ENCODE measurements at regions not wholly inside any gene's neighbourhood (a gene's known extent, or its start where the extent isn't known, plus 50 kb on each side); places are given as distances from the start of the nearest gene placed in this dataset.
"Not testable (repeated sequence)": the region's sequence is repeated elsewhere in the genome, so short reads cannot be mapped to it uniquely, and the experiment has no call there.

DNA sequence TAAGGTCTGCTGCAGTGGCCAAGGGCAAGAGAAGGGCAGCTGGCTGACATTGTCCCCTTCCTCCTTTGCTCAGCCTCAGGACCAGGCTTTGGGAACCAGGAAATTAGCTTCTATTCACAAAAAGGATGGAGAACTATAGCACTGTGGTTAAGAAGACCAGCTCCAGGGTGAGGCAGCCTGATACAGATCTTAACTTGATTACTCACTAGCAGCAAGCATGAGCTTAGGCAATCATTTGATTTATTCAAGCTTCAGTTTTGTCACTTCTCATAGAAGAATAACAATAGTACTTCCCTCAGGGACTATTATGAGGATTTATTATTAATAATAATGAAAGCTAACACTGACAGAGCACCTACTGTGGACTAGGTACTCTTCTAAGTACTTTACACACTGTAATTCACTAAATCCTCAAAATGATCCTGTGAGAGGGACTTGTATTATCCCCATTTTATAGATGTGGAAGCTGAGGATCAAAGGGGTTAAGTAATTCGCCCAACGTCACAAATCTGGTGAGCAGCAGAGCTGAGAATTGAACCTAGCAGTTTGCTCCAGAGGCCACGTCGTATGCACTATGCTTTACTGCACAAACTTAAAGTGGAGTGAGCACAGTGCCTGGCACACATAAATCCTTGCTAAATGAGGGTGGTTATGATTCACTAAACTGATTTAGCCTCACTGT is 130.4 kb upstream of the PAK3 start:
- no peak for DNase-seq (ENCODE audit: extremely low read depth, low read depth, low spot score)

GRCh38 chrX:110964786-110965185 is 131.2 kb upstream of the PAK3 start:
- no peak for DNase-seq (ENCODE audit: extremely low read depth, low read depth, low spot score)

- no peak for DNase-seq (ENCODE audit: extremely low read depth, low read depth, low spot score)
Measured at GRCh38 chrX:110962451-110962850, 133.5 kb upstream of the PAK3 start.

GRCh38 chrX:110955706-110956105 is 140.3 kb upstream of the PAK3 start:
- no peak for DNase-seq (ENCODE audit: extremely low read depth, low read depth, low spot score)

- no peak for DNase-seq (ENCODE audit: extremely low read depth, low read depth, low spot score)
Measured at GRCh38 chrX:110954428-110955100, 141.4 kb upstream of the PAK3 start.

GRCh38 chrX:110951472-110952269 is 144.3 kb upstream of the PAK3 start:
- DNase-seq (ENCODE audit: extremely low read depth, low read depth, low spot score): no peak

- no peak for DNase-seq (ENCODE audit: extremely low read depth, low read depth, low spot score)
Measured at GRCh38 chrX:110944751-110945675, 149.4 kb upstream of the CHRDL1 start.

- DNase-seq (ENCODE audit: extremely low read depth, low read depth, low spot score): no peak
Measured at GRCh38 chrX:110944311-110944750, 148.7 kb upstream of the CHRDL1 start.

GRCh38 chrX:110941906-110942305 is 146.3 kb upstream of the CHRDL1 start:
- no peak for DNase-seq (ENCODE audit: extremely low read depth, low read depth, low spot score)

- DNase-seq (ENCODE audit: extremely low read depth, low read depth, low spot score): no peak
Measured at GRCh38 chrX:110938977-110939732, 143.5 kb upstream of the CHRDL1 start.

DNA sequence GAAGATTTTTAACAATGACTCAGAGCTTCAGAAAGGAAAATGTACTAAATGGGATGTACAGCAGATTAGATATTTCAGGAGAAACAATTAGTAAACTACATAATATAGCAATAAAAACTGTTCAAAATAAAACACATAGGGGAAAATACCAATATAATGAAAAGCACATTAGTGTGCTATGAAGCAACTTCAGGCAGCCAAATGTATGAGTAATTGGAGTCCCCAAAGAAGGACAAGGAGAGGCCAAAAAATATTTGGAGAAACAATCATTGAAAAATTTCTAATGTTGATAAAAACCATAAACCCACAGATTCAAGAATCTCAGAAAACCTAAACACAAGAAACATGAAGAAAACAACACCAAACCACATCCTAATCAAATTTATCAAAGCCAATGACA is 129.3 kb upstream of the CHRDL1 start:
- no peak for DNase-seq (ENCODE audit: extremely low read depth, low read depth, low spot score)

GRCh38 chrX:110920991-110921390 is 125.4 kb upstream of the CHRDL1 start:
- no peak for DNase-seq (ENCODE audit: extremely low read depth, low read depth, low spot score)

- DNase-seq (ENCODE audit: extremely low read depth, low read depth, low spot score): no peak
Measured at GRCh38 chrX:110915570-110915969, 120.0 kb upstream of the CHRDL1 start.

DNA sequence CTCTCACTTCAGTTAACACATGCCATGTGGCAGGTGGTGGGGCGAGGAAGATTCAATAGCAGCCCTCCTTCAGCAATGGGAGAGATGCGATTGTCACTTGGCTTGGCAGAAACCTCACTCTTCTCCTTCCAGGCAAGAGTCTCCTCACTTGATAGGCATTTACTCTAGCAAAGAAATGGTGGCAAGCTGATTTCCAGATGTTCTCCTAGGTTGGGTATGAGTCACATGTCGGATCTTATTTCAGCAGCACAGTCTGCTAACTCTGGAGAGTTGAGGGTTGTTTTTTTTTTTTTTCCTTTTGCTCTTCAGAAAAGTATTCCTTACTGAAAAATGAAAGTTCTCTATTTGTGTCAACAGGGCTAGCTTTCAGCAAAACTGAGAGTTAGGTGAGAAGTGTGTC is 119.5 kb upstream of the CHRDL1 start:
- no peak for DNase-seq (ENCODE audit: extremely low read depth, low read depth, low spot score)

GRCh38 chrX:110914281-110914680 is 118.7 kb upstream of the CHRDL1 start:
- DNase-seq (ENCODE audit: extremely low read depth, low read depth, low spot score): no peak

DNA sequence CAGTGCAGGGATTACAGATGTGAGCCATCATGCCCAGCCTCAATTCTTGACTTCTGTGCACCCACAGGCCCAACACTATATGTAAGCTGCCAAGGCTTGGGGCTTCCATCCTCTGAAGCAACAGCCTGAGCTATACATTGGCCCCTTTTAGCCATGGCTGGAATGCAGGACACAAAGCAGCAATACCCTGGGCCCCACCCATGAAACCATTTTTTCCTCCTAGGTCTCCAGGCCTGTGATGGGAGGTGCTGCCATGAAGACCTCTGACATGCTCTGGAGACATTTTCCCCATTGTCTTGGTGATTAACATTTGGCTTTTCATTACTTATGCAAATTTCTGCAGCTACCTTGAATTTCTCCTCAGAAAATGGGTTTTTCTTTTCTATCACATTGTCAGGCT is 109.1 kb upstream of the CHRDL1 start:
- DNase-seq (ENCODE audit: extremely low read depth, low read depth, low spot score): not testable (repeated sequence)

GRCh38 chrX:110881971-110882370 is 86.4 kb upstream of the CHRDL1 start:
- DNase-seq (ENCODE audit: extremely low read depth, low read depth, low spot score): no peak

- DNase-seq (ENCODE audit: extremely low read depth, low read depth, low spot score): no peak
Measured at GRCh38 chrX:110877326-110877725, 81.7 kb upstream of the CHRDL1 start.

DNA sequence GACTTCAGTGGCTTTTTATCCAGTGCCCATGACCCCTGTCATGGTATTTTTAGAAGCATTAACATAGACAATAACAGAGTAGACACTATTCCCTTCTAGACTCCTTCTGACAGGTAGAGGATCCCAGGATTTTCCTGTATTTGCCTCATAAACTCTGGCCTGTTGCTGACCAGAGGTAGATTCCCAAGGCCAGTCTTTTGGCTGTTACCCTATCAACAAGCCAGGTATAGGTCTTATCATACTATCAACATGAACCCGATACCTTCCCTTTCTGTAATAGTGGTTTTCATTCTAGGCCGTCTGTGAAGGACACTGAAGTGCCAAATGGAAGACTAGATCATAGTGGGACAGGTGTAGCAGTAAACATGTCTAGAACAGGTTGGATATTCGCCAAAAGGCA is 76.2 kb upstream of the CHRDL1 start:
- DNase-seq (ENCODE audit: extremely low read depth, low read depth, low spot score): no peak

- DNase-seq (ENCODE audit: extremely low read depth, low read depth, low spot score): no peak
Measured at GRCh38 chrX:110866421-110866820, 70.8 kb upstream of the CHRDL1 start.

Measured in glomerular endothelial cell (primary cell).